IPS-18a (cell line): ENCODE measurements at regions not wholly inside any gene's neighbourhood (a gene's known extent, or its start where the extent isn't known, plus 50 kb on each side); places are given as distances from the start of the nearest gene placed in this dataset.

Experiments used
- H3K27ac ChIP-seq: one replicate; pipeline ENCODE4 v1.5.1; 2013; ENCODE audit warnings: low read length
- H3K27me3 ChIP-seq: one replicate; pipeline ENCODE4 v1.6.1; 2013; ENCODE audit warnings: mild to moderate bottlenecking, low read length; ENCODE audit not compliant: control insufficient read depth, insufficient read depth
- H3K36me3 ChIP-seq: one replicate; pipeline ENCODE4 v1.6.1; 2013; ENCODE audit warnings: low read depth, low read length; ENCODE audit not compliant: control insufficient read depth
- H3K4me1 ChIP-seq: one replicate; pipeline ENCODE4 v1.6.1; 2013; ENCODE audit warnings: low read depth, low read length; ENCODE audit not compliant: control insufficient read depth
- H3K4me3 ChIP-seq: one replicate; pipeline ENCODE4 v1.5.1; 2013; ENCODE audit warnings: low read length
- H3K9ac ChIP-seq: one replicate; pipeline ENCODE4 v1.6.1; 2013; ENCODE audit warnings: mild to moderate bottlenecking, low read length, moderate library complexity
- H3K9me3 ChIP-seq: one replicate; pipeline ENCODE4 v1.6.1; 2013; ENCODE audit warnings: low read depth, low read length; ENCODE audit not compliant: control insufficient read depth

DNA sequence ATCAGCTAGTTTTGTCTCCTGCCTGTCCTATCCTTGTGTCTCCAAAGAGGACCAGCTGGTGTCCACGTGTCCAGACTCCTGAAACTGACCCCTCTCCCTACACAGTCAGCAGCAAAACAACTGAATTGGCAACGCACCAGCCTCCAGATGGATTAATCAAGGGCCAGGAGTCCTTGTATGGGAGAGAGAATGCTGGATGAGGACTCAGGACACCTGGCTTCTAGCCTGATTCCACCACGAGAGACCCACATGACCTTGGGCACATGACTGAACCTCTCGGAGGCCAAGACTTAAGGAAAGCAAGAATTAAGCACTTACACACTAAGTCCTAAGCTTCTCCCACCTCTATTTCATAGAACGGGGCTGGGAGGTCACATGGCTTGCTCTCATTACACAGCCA is 60.4 kb upstream of the CMKLR1 start:
- Histone ChIP-seq H3K27ac (no peak overlapping the region), H3K27me3 (no peaks in the 10 kb centered on the region), H3K9ac (no peak overlapping the region), H3K9me3 (no peaks in the 10 kb centered on the region), H3K4me3 (no peak overlapping the region), H3K4me1 (peaks cover 9% of the 10 kb centered on the region), H3K36me3 (no peaks in the 10 kb centered on the region)

- no peaks in the 10 kb centered on the region for H3K9me3 ChIP-seq
- H3K4me3 ChIP-seq: no peak overlapping the region
- no peaks in the 10 kb centered on the region for H3K36me3 ChIP-seq
- H3K4me1 ChIP-seq: peaks cover 11% of the 10 kb centered on the region
- no peaks in the 10 kb centered on the region for H3K27me3 ChIP-seq
- no peak overlapping the region for H3K27ac ChIP-seq
- no peak overlapping the region for H3K9ac ChIP-seq
Observed at GRCh38 chr12:108394196-108394595, 55.1 kb upstream of the CMKLR1 start.

- Histone ChIP-seq H3K4me1 (peaks cover 11% of the 10 kb centered on the region), H3K9me3 (no peaks in the 10 kb centered on the region), H3K36me3 (no peaks in the 10 kb centered on the region), H3K27me3 (no peaks in the 10 kb centered on the region), H3K9ac (no peak overlapping the region), H3K27ac (no peak overlapping the region), H3K4me3 (no peak overlapping the region)
Observed at GRCh38 chr12:108392284-108392683, 53.2 kb upstream of the CMKLR1 start.

DNA sequence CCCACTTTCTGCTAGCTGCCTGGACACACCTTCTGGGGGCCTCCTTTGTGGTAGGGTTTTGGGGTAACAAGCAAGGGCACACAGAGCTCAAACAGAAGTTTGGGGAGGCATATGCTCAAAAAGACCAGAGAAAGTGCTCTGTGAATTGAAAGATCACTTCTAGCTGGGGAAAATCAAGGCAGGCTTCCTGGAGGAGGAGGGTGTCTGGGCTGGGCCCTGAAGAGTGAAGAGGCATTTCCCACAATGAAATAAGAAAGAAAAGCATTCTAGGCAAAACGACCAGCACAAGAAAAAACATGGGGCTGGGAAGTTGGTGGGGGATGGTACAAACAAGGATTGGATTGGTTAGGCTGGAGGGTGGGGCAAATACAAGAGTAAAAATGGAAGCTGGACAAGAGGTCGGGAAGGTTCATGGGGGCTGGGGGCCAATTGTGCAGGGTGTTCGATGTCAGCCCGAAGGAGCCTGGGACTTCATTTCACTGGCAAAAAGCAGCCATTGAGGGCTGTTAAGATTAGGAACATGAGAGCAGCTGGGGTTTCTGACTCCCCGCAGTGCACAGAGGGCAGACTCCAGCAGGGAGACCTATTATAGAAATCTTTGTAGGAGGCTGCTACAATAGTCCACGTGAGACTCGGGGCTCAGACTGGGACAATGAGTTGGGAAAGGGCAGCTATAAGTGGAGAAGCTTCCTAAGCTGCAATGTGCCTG is 51.5 kb upstream of the CMKLR1 start:
- Histone ChIP-seq H3K27me3 (no peaks in the 10 kb centered on the region), H3K4me3 (no peak overlapping the region), H3K9ac (no peak overlapping the region), H3K36me3 (no peaks in the 10 kb centered on the region), H3K4me1 (peaks cover 11% of the 10 kb centered on the region), H3K27ac (no peak overlapping the region), H3K9me3 (no peaks in the 10 kb centered on the region)

- H3K4me3 ChIP-seq: no peak overlapping the region
- no peaks in the 10 kb centered on the region for H3K36me3 ChIP-seq
- H3K27ac ChIP-seq: no peak overlapping the region
- H3K9me3 ChIP-seq: no peaks in the 10 kb centered on the region
- H3K9ac ChIP-seq: no peak overlapping the region
- H3K4me1 ChIP-seq: peaks cover 11% of the 10 kb centered on the region
- H3K27me3 ChIP-seq: no peaks in the 10 kb centered on the region
Observed at GRCh38 chr12:108389544-108389943, 50.4 kb upstream of the CMKLR1 start.
